OCI-LY7 (cell line): ENCODE measurements at regions not wholly inside any gene's neighbourhood (a gene's known extent, or its start where the extent isn't known, plus 50 kb on each side); places are given as distances from the start of the nearest gene placed in this dataset.
A peak's percentile ranks its signal among the peaks of the same experiment; 100 is the strongest.

ENCODE experiments used
- EZH2phosphoT487 ChIP-seq: fragments of 200-600 bp; sonication (generic); IDR thresholded peaks from 2 replicates; pipeline ENCODE4 v1.6.1; 2018; ENCODE audit warnings: low read depth, borderline replicate concordance, mild to moderate bottlenecking, mixed run types, antibody characterized with exemption, low read length, moderate library complexity, mixed read lengths
- TF ChIP-seq, protein P1 (sequence below): fragments of 200-600 bp; sonication (generic); conservative IDR thresholded peaks from 2 replicates; pipeline ENCODE4 v1.5.1; 2014; ENCODE audit warnings: mild to moderate bottlenecking, antibody characterized with exemption, low read length, moderate library complexity, mixed read lengths

DNA sequence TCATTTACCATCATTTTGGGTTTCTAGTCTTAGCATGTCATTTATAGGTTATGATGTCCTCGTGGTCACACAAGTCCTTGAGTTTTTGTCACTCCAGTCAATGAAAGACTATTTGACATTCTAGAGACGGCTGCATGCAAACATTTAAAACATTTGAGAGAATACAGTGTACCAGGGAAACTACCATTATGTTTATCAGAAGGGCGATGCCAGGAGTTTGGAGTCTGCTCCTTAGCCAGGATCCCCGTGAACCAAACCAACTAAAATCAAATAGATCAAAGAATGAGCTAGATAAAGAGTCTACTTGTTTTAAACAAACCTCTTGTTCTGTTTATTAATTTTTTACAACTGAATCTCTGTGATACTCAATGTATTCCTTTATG, 122.6 kb downstream of the OLIG3 start:
- TF ChIP-seq, protein P1, sequence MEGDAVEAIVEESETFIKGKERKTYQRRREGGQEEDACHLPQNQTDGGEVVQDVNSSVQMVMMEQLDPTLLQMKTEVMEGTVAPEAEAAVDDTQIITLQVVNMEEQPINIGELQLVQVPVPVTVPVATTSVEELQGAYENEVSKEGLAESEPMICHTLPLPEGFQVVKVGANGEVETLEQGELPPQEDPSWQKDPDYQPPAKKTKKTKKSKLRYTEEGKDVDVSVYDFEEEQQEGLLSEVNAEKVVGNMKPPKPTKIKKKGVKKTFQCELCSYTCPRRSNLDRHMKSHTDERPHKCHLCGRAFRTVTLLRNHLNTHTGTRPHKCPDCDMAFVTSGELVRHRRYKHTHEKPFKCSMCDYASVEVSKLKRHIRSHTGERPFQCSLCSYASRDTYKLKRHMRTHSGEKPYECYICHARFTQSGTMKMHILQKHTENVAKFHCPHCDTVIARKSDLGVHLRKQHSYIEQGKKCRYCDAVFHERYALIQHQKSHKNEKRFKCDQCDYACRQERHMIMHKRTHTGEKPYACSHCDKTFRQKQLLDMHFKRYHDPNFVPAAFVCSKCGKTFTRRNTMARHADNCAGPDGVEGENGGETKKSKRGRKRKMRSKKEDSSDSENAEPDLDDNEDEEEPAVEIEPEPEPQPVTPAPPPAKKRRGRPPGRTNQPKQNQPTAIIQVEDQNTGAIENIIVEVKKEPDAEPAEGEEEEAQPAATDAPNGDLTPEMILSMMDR, result peak; percentile 12; the same call in 1 of the 2 replicates
- no peak for TF ChIP-seq EZH2phosphoT487
